GM21786 (cell line): ENCODE measurements at regions not wholly inside any gene's neighbourhood (a gene's known extent, or its start where the extent isn't known, plus 50 kb on each side); places are given as distances from the start of the nearest gene placed in this dataset.
"Not testable (repeated sequence)": the region's sequence is repeated elsewhere in the genome, so short reads cannot be mapped to it uniquely, and the experiment has no call there.

Experiments used
- ATAC-seq: cut with Tn5 transposase; IDR thresholded peaks from one replicate; pipeline ENCODE4 v1.9.1; 2021; ENCODE audit not compliant: unreplicated experiment

DNA sequence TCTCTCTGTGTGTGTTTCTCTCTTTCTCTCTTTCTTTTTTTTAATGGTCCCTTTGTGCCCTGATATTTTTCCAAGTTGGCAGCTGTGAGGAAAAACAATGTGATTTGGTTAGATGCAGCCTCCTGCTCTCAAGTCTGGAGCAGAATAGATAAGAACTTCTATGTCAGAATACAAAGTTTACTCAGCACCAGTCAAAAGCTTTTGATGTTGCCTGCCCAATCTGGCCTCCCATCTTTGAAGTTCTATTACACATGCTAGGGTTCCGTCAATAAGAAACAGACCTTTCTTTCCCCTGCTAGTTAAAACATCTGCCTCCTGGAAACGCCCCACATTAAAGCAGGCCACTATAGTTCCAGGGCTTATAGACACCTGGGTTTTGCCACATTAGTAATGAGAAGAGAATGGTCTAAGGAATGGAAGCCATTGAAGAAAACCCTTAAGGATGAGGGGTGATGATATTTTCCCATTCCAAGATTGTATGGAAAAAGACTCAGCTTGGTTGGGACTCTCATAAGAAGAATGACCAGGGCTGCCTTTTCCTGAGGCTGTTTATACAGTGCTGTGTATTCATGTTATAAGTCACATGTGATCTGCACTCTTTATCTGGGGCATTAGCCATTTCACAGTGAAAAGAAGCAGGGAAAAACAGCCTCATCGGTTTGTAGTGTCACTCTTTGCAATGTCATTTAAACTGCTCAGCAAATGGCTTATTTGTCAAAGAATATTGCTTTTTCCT lies 414.7 kb upstream of the PROX1 start:
- ATAC-seq = no peak

DNA sequence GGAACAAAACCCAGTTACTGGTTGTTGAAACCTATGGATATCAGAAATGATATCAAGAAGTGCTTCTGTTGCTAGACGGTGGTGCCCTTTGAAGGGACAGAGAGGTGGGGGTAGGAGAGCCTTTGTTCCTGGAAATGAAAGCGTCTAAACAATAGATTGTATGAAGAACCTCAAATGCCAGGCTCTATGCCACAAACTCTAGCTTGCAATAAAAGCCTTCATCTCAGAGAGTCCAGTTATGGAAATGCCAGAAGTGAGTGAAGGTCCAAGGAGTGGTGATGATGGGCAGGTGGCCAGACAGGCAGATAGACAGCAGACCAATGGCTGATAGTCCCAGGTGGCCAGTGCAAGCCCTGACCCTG lies 414.1 kb upstream of the PROX1 start:
- ATAC-seq = no peak

DNA sequence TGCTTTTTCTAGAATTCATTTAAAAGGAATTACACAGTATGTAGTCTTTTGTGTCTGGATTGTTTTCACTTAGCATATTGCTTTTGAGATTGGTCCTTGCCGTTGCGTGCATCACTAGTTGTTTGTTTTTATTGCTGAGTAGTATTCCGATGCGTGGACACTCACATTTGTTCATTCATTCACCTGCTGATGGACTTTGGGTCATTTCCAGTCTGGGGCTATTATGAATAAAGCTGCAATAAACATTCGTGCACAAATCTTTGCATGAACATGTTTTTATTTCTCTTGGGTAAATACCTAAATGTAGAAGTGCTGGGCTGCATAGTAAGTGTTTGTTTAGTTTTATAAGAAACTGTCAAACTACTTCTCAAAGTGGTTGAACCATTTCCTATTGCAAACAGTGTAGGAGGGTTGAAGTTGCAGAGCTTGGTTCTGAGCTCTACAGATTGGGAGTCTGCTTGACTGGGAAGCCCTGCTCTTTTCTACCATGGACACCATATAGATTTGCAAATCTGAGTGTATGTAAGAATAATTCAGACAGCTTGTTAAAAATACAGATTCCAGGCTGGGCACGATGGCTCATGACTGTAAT lies 404.7 kb upstream of the PROX1 start:
- no peak for ATAC-seq

DNA sequence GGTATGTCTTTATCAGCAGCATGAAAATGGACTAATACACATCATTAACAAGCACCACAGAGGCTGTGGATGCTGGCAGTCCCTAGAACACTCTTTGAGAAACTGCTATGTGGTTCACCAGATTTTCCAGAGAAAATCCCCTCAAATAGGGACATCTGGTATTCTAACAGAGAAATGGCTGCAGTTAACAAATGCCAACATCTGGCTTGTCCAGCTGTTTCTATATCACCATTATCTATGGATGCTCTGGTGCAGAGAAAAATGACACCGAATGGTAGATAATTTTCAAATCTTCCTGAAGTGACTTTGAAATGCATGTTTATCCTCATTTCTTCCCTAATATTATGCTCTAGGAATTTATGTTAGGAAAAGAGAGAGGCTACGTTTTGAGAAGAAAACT lies 403.5 kb upstream of the PROX1 start:
- no peak for ATAC-seq

DNA sequence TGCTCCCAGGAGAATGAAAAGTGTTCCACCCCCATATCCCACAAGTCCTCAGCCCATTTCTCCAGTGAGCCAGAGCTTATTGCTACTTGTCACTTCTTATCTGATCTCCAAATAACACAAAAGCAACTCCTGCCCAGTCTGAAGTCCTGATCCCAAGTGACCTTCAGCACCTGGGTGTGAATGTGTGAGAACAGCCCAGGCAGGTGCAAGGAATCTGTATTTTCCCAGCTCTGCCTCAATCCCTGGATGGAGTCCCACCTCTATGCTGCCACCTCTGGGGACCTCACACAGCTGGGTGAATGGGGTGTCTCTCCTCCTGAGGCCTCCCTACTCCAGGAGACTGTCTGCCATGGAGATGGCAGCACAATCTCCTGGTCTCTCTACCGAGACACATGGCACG lies 402.4 kb upstream of the PROX1 start:
- no peak for ATAC-seq

GRCh38 chr1:213585959-213586586 lies 401.7 kb upstream of the PROX1 start:
- no peak for ATAC-seq

GRCh38 chr1:213586587-213586972 lies 401.2 kb upstream of the PROX1 start:
- ATAC-seq = no peak

- no peak for ATAC-seq
These were observed 391.0 kb upstream of the PROX1 start for GRCh38 chr1:213596729-213597128.

- no peak for ATAC-seq
These were observed 389.5 kb upstream of the PROX1 start for GRCh38 chr1:213598263-213598662.

DNA sequence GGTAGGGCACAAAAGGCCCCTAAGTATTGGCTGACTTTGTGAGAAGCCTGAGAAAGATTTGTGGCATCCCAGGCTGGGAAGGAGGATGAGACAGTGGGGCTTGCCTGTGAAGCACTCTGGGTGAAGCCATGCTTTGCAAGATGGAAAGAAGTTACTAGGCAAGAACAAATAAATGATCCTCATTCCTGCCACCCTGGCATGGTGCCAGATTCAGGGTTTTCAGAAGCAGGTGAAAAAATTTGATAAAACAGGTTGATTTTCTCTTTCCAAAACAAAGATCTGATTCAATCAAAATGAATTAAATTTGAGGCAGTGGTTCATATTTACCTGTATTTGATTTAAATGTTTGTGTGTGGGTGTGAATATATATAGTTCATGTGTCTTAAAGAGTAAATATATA lies 386.9 kb upstream of the PROX1 start:
- ATAC-seq = no peak

GRCh38 chr1:213601705-213602104 lies 386.1 kb upstream of the PROX1 start:
- not testable (repeated sequence) for ATAC-seq

GRCh38 chr1:213602796-213603486 lies 384.8 kb upstream of the PROX1 start:
- no peak for ATAC-seq

- no peak for ATAC-seq
These were observed 383.3 kb upstream of the PROX1 start for GRCh38 chr1:213604477-213604876.

- ATAC-seq = no peak
These were observed 382.0 kb upstream of the PROX1 start for GRCh38 chr1:213605732-213606131.

- ATAC-seq = no peak
These were observed 381.4 kb upstream of the PROX1 start for GRCh38 chr1:213606252-213606820.

DNA sequence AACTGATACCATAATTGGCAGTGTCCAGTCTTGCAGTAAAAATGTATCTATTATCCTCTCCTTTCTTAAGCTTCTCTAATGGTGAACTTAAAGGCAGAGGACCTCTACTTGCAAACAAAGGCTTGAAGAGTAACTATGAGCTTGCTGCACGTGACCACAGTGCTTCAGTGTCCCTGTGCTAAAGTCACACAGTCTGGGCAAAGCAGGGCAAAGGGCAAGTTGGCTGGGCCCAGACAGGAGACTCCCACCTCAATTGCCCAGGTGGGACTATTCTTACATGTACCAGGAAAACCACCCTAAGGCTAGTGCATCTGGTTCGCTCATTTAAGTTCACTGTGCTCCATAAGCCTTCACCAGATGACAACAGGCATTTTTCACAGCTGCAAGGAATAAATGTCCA lies 374.2 kb upstream of the PROX1 start:
- ATAC-seq = no peak

DNA sequence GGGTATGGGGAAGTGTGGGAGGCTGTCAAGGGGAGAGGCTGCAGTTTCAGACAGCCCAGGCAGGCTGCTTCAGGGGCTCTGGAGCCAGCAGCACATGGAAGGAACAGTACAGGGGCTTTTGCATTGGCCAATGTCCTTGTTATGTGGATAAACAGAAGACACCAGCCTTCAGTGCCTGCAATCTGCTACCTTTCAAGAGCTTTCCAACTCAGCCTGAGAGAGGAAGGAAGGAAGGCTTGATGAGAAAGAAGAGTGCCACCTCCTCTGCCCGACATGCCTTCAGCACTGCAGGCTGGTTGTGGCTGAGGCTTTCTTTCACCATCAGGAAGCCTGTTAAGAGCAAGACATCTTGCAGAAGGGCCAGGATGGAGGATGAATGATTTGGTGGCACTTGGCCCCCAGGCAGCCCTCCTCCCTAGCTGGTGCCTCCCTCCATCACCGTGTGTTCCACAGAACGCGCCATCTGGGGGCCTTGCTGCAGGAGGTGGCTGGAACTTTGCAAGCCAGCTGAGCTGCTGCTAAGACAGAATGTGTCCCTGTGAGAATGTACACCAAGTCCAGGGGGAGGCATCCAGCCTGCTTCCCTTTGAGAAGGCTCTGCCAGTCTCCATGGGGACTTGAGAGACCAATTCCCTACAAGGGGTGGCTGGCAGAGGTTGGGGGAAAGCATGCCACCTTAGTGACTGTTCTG lies 372.4 kb upstream of the PROX1 start:
- no peak for ATAC-seq

DNA sequence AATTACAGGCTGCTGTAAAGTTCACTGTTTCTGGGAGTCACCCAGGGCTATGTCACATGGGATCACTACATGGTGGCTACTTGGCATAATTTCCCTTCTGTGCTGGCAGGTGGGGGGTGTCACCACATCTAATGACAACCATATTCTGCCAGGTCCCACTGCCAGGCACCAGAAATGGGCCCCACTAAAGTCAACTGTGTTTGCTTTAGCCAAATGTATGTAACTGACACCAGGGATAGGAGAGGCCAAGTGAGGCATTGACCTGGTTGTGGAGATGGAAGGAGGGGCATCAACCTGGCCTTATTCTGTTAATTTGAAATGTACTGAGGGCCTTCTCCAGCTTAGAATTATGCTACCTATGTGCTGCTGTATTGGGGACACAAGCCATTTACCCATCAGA lies 370.6 kb upstream of the PROX1 start:
- no peak for ATAC-seq

GRCh38 chr1:213618094-213618493 lies 369.7 kb upstream of the PROX1 start:
- no peak for ATAC-seq

- no peak for ATAC-seq
These were observed 368.7 kb upstream of the PROX1 start for GRCh38 chr1:213619026-213619425.

- ATAC-seq = no peak
These were observed 366.7 kb upstream of the PROX1 start for GRCh38 chr1:213621077-213621476.
